ENCODE measurements at regions not wholly inside any gene's neighbourhood (a gene's known extent, or its start where the extent isn't known, plus 50 kb on each side); places are given as distances from the start of the nearest gene placed in this dataset.

- DNase-seq, result no peak
Observed at GRCh38 chr5:3359642-3360041, 236.0 kb upstream of the IRX1 start.

DNA sequence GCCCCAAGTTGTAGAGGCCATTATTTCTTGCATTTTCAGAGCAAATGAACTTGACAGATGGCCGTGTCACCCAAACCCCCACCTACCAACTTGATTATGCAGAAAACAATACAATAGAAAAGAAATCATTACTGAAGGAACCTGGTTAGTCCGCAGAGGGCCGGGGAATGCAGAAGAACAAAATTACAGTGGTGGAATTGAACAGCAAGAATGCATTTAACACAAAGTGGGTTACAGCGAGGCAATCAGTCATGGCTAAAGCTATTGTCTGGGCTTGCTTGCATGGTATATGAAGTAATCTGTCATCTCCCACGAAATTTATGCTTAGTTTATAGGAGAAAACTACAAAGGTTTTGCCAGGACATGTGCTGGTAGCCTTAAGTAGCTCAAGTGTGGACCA lies 238.3 kb upstream of the IRX1 start:
- DNase-seq, result peak; percentile 50

- DNase-seq, result no peak
Observed at GRCh38 chr5:3356016-3356415, 239.6 kb upstream of the IRX1 start.

GRCh38 chr5:3355126-3355525 lies 240.5 kb upstream of the IRX1 start:
- DNase-seq, result no peak

GRCh38 chr5:3354606-3355005 lies 241.0 kb upstream of the IRX1 start:
- no peak for DNase-seq

DNA sequence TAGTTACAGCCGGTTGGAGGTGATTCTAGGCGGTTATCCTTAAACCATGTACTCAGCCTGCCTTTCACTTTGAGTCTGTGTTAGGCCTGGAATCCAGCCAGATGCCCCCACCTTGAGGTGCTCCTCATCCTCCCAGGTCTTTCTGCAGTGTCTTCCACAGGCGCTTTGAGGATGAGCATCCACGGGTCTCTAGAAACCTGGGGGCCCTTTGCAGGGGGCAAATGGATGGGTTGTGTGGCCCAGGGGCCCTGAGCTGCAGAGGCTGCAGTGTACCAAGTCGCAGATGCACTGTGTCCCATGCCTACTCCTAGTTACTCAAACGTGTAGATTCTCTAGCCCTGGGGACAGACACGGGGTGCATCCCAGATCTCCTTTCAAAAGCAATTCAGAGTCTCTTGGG lies 242.1 kb upstream of the IRX1 start:
- DNase-seq, result no peak

DNA sequence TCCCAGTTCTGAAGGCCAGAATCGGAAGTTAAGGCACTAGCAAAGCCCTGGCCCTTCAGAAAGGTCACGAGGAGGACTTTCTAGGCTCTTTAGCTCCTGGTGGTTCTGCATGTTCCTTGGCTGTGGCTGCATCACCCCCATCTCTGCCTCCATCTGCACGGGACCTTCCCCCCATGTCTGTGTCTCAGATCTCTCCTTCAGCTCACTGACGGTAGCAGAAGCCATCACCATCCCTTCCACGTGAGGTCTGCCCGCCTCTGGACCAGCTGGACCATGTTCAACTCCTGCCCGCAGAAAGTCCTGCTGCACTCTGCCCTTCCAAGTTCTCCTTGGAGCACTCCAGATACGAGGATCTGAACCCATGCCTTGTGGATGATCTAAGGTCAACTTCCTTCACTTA lies 242.9 kb upstream of the IRX1 start:
- no peak for DNase-seq

DNA sequence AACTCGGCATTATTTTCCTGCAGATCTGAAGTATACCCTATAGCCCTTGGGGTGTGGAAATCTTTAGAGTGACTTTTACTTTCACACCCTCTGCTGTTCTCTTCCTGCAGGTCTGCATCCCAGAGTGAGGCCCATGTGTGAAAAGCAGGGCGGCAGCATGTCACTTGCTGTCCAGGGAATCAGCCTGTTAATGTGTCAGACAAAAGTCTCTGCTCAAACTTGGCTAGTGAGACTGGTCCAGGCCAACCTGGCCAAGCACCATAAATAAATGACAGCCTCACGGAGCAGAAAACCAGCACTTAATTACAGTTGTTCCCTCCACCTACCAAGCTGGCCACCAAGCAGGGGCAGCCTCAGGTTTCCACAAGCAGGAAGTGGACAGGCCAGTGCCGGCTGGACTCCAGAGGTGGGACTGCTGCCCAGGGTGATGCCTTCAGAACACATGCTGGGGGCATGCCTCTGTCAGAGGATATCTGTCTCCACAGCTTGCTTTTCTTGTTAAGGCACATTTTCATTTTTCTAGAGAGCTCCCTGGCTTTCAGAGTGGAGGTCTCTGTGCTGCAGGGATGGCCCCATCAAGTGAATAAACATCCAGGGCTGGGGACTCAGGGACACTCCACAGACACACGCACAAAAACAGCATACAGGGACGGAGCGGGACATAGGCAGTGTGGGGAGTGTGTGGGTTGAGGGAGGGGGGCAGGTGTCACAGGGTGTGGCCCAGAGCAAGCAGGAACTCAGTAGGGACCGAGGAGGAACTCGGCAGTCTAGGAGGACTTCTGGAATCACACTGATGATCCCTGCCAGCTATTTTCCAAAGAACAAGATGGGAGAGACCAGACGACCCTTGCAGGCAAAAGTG lies 243.8 kb upstream of the IRX1 start:
- DNase-seq, result no peak

GRCh38 chr5:3350781-3351180 lies 244.9 kb upstream of the IRX1 start:
- no peak for DNase-seq

- DNase-seq, result no peak
Observed at GRCh38 chr5:3349704-3350565, 245.7 kb upstream of the IRX1 start.

- no peak for DNase-seq
Observed at GRCh38 chr5:3348576-3349535, 246.8 kb upstream of the IRX1 start.

DNA sequence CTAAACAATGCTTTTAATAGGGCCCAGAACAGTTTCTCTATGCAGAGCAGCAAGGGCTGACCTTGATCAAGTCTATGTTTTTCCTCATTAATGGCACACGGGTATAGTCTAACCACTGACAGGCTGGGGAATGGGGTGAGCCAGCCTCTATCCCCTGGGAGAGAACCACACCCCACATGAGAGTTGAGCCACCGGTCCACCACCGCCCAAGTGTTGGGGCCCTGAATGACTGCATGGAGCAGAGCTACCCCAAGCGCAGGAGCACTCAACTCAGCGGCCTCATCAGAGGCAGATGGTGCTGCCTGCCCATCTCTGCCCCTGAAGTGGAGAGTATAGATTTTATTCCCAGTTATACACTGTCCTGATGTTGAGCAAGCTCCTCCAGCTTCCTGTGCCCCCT lies 247.9 kb upstream of the IRX1 start:
- DNase-seq, result no peak

GRCh38 chr5:3346111-3346820 lies 249.4 kb upstream of the IRX1 start:
- no peak for DNase-seq

GRCh38 chr5:3345195-3345594 lies 250.4 kb upstream of the IRX1 start:
- no peak for DNase-seq

GRCh38 chr5:3344671-3345070 lies 251.0 kb upstream of the IRX1 start:
- DNase-seq, result no peak

- DNase-seq, result no peak
Observed at GRCh38 chr5:3343911-3344310, 251.7 kb upstream of the IRX1 start.

DNA sequence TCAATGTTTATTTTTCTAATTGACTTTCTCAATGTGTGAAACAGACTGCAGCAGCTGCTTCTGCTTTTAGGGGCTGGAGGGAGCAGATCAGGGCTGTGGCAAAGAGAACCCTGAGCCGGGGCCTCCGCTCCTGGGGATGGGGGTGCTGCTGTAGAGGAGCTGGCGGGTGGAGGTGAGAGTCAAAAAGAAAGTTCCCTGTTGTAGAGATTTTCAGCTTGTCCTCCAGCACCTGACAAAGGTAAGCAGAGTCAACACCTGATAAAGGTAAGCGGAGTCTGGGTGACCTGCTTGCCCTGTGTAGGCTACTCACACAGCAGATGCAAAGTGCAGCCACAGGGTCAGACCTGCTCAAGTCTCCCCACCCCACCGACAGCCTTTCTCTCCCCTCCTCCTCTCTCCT lies 252.4 kb upstream of the IRX1 start:
- no peak for DNase-seq

DNA sequence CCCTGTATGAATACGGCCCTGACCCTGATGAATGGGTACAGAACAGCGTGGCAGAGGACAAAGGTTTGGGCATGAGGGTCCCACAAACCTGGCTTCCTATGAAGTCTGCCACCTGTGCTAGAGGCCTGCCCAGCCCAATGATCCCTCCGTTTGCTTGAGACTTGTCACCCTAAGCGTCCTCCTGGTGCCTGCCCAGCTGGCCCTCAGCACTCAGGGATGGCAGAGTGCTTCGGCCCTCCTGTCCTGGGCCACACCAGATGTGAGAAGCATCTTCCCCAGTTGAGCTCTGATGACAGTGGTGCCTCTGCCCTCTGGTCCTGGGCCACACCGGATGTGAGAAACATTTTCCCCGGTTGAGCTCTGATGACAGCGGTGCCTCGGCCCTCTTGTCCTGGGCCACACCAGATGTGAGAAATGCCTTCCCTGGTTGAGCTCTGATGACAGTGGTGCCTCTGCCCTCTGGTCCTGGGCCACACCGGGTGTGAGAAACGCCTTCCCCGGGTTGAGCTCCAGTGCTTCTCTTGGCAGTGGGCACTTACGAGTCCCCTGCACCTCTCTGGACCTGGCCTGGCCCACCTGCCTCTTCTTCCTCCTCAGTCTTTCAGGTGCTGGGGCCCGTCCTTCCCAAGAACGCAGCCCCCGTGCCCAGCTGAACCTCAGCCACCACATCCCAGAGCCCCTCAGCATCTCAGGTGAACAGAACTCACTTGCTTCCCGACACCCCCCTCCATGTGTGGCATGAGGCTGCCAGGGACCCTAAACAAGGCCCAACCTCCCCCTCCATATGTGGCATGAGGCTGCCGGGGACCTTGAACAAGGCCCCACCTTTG lies 253.1 kb upstream of the IRX1 start:
- DNase-seq, result no peak

DNA sequence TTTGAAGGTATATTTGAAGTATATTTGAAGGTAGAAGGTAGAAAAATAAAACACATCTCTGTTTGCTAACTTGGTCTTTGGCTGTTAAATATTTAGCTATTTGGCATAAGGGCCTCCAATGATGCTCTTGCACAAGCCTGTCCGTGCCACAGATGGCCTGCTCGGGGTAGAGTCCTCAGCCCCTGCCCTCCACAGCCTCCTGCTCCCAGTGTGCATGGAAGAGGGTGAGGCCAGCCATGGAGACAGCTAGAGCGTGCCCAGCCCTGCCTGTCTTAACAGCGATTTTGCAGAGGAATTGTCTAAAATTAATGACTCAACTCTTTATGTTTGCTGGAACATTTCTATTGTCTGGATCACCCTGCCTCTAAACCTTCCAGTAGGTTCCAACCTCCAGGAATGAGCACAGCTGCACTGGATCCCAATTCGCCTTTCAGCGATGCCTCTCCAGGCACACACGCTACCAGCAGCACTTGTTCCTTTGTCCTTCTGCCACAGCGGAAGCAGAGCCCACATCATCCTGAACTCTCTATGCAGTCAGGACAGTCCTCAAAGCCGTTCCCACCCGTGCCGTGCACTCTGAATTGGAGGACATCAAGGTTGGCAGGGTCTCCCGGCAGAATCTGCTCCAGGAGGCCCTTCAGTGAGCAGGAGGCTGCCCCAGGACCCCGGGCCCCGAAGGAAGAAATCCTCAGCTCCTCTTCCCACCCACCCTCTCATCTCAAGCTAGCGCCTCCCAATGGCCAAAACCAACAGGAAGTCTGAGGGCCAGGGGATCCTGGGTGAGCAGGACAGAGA lies 254.0 kb upstream of the IRX1 start:
- no peak for DNase-seq

DNA sequence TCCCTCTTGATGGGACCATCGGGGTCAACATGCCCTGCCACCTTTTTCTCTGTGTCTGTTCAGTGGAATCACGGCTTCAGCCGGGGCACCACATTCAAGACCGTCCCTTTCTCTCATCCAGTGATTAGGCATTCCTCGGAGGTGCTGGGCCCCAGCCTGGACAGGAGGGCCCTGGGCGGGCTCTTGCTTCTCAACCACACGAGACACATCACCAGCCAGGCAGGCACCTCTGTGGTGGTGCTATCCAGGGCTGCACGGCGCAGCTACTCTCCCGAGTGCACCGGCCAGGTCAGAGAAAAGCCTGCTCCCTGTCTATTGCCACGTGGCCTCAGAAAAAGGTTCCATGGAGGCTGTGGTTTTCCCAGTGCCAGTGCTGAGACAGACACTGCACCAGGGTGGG lies 255.2 kb upstream of the IRX1 start:
- no peak for DNase-seq

- no peak for DNase-seq
Observed at GRCh38 chr5:3339798-3340115, 255.9 kb upstream of the IRX1 start.
